ENCODE measurements at regions not wholly inside any gene's neighbourhood (a gene's known extent, or its start where the extent isn't known, plus 50 kb on each side); places are given as distances from the start of the nearest gene placed in this dataset.

GRCh38 chr2:39587168-39587567 is 78.5 kb upstream of the TMEM178A start:
- DNase-seq (ENCODE audit: low read depth in 1 of 2, low spot score in 1 of 2): no peak
- no peak overlapping the region for H3K4me3 ChIP-seq (replicated peaks; ENCODE audit: insufficient read depth, low read length)
- H3K27me3 ChIP-seq (ENCODE audit: insufficient read depth, poor library complexity, severe bottlenecking): no peaks in the 10 kb centered on the region
- no peak overlapping the region for H3K27ac ChIP-seq (replicated peaks)
- TF ChIP-seq REST (IDR thresholded peaks at IDR 0.05; ENCODE audit: insufficient replicate concordance, low read depth): no peak
- TF ChIP-seq GABPA (IDR thresholded peaks at IDR 0.05; ENCODE audit: low read depth): no peak
- TF ChIP-seq SPI1 (IDR thresholded peaks at IDR 0.05; ENCODE audit: borderline replicate concordance, low read depth): no peak
- TF ChIP-seq POLR2AphosphoS5 (IDR thresholded peaks at IDR 0.05; ENCODE audit: low read depth): no peak
- TF ChIP-seq CTCF (IDR thresholded peaks at IDR 0.05; ENCODE audit: insufficient read depth, low read length): no peak

GRCh38 chr2:39587641-39588040 is 78.1 kb upstream of the TMEM178A start:
- no peaks in the 10 kb centered on the region for H3K27me3 ChIP-seq (ENCODE audit: insufficient read depth, poor library complexity, severe bottlenecking)
- TF ChIP-seq CTCF (IDR thresholded peaks at IDR 0.05; ENCODE audit: insufficient read depth, low read length) (no peak), REST (IDR thresholded peaks at IDR 0.05; ENCODE audit: insufficient replicate concordance, low read depth) (no peak), GABPA (IDR thresholded peaks at IDR 0.05; ENCODE audit: low read depth) (no peak)
- no peak for DNase-seq (ENCODE audit: low read depth in 1 of 2, low spot score in 1 of 2)

GRCh38 chr2:39593439-39594393 is 72.0 kb upstream of the TMEM178A start:
- DNase-seq (ENCODE audit: low read depth in 1 of 2, low spot score in 1 of 2): peak; percentile 10 to 64
- no peak for TF ChIP-seq GABPA (IDR thresholded peaks at IDR 0.05; ENCODE audit: low read depth)
- peak; percentile 33 for TF ChIP-seq CTCF (IDR thresholded peaks at IDR 0.05; ENCODE audit: insufficient read depth, low read length)
- no peak for TF ChIP-seq REST (IDR thresholded peaks at IDR 0.05; ENCODE audit: insufficient replicate concordance, low read depth)
- TF ChIP-seq POLR2AphosphoS5 (IDR thresholded peaks at IDR 0.05; ENCODE audit: low read depth): no peak
- H3K27ac ChIP-seq (replicated peaks): no peak overlapping the region
- no peaks in the 10 kb centered on the region for H3K27me3 ChIP-seq (ENCODE audit: insufficient read depth, poor library complexity, severe bottlenecking)
- H3K4me3 ChIP-seq (replicated peaks; ENCODE audit: insufficient read depth, low read length): no peak overlapping the region

More at GRCh38 chr2:39587641-39588040, 78.1 kb upstream of the TMEM178A start:
- Histone ChIP-seq H3K4me3 (replicated peaks; ENCODE audit: insufficient read depth, low read length) (no peak overlapping the region), H3K27ac (replicated peaks) (no peak overlapping the region)
